ENCODE measurements at regions not wholly inside any gene's neighbourhood (a gene's known extent, or its start where the extent isn't known, plus 50 kb on each side); places are given as distances from the start of the nearest gene placed in this dataset.
"Not testable (repeated sequence)": the region's sequence is repeated elsewhere in the genome, so short reads cannot be mapped to it uniquely, and the experiment has no call there.

GRCh38 chr6:150775415-150776203 is 89.9 kb upstream of the MTHFD1L start:
- no peak for DNase-seq

DNA sequence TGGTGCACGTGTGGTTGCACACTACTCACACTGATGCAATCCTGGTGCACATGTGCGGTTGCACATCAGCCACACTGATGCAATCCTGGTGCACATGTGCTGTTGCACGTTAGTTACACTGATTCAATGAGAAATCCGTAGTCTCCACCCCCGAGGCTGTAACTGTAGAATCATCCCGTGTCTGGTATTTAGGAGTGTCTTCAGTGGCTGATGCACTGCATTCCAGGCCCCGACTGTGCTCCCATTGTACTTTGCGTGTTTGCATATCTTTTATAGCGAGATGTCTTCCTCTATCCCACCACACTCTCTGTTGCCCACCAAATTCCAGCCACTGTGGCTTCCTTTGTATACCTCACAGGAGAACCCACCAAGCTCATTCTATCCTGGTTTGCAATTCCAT is 87.8 kb upstream of the MTHFD1L start:
- DNase-seq = no peak

DNA sequence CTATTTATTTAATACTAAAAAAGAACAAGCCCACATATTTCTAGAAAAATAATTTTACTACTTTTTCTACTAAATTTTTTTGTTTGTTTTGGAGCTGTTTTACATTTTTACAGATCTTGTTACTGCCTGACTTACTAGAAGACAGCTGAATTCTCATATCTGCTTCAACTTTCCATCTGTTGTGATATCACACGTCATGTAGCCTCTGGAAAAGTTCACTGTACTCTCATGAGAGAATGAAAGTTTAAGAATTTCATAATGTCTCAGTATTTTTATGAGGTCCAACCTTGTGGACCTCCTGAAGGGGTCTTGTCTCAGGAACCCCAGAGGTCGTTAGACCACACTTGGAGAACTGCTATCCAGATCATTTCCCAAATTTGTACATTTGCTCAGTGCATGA is 81.7 kb upstream of the MTHFD1L start:
- DNase-seq = no peak

GRCh38 chr6:150787429-150787828 is 78.1 kb upstream of the MTHFD1L start:
- DNase-seq = no peak

- no peak for DNase-seq
These were observed 77.4 kb upstream of the MTHFD1L start for GRCh38 chr6:150788089-150788488.

DNA sequence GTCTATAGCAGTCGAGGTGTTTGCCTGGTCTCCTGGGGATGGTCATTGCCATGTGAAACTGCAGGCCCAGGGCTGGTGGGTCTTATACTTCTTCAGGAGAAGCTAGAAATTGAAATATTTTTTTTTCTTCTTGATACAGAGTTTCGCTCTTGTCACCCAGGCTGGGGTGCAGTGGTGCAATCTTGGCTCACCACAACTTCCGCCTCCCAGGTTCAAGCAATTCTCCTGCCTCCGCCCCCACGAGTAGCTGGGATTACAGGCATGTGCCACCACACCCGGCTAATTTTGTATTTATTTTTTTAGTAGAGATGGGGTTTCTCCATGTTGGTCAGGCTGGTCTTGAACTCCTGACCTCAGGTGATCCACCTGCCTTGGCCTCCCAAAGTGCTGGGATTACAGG is 75.6 kb upstream of the MTHFD1L start:
- not testable (repeated sequence) for DNase-seq

- DNase-seq = no peak
These were observed 73.8 kb upstream of the MTHFD1L start for GRCh38 chr6:150791717-150792116.

GRCh38 chr6:150797949-150798348 is 67.6 kb upstream of the MTHFD1L start:
- no peak for DNase-seq

GRCh38 chr6:150799276-150799805 is 66.2 kb upstream of the MTHFD1L start:
- DNase-seq = no peak

DNA sequence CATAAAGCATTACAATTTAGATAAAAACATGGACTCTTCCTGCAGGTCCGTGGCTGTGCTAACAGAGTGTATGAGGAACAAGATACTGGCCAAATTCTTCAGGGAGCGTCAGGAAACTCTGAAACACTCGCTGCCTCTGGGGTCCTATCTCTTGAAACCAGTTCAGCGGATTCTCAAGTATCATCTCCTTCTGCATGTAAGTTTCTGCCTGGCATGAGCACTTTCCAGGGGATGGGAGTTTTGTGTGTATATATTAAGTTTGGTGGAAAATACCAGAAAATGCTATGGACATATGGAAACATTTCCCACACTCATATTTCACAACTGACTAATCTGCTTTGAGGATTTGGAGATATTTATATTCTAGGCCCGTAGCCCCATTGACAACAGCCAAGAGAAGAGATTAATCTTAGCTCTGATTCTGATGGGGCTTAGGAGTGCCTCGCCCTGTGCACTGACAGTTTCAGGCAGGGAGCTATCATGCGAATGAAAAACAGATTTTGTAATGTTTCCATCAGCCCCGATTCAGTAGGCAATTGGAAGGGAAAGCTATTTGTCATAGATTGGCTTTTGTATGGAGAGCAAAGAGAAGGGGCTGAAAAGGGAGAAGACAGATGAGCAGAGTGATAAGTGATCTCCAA is 64.7 kb upstream of the MTHFD1L start:
- no peak for DNase-seq

DNA sequence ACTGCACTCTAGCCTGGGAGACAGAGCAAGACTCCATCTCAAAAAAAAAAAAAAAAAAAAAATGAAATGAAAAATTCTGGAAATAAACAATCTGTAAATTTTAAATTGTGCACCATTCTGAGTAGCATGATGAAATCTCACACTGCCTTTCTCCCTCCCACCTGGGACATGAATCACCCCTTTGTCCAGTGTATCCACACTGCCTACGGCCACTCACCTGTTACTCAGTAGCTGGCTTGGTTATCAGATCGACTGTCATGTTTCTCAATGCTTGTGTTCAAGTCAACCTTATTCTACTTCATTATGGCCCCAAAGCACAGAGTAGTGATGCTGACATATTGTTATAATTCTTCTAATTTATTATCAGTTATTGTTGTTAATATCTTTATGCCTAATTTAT is 58.7 kb upstream of the MTHFD1L start:
- DNase-seq = no peak

DNA sequence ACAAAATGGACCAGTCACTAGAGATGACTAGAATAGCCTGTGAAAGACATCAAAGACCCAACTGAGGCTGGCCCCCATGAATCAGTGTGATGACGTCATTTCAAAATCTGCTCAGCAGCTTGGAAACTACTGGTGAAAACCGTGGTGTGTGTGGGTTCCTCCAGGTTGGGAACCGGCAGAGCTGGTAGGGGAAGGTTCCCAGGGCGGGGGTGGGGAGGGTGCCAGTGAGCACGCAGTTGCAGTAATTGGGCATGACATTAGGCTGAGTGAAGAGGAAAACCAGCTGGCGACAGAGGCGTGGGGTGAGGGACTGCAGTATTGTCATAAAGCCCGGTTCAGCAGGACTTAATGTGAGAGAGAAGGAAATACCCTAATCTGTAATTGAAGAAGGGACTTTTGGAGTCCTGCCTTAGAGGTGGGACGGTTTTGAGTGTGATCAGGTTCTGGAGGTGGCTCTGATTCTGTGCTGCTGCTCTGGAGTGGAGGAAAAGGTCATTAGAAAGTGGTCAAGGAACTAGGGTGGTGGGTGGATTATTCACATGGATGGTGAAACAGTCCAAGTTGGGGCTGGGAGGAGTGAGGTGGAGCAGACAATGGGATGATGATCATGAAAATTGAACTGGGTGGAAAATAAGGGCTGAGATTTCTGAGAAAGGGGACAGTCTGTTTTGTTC is 52.0 kb upstream of the MTHFD1L start:
- DNase-seq = no peak

- DNase-seq = no peak
These were observed 51.5 kb upstream of the MTHFD1L start for GRCh38 chr6:150813993-150814359.

All from central memory CD4-positive, alpha-beta T cell (primary cell).